GM21529 (cell line): ENCODE measurements at regions not wholly inside any gene's neighbourhood (a gene's known extent, or its start where the extent isn't known, plus 50 kb on each side); places are given as distances from the start of the nearest gene placed in this dataset.

Source experiments
- ATAC-seq: cut with Tn5 transposase; IDR thresholded peaks from one replicate; pipeline ENCODE4 v1.9.1; 2021; ENCODE audit not compliant: unreplicated experiment

DNA sequence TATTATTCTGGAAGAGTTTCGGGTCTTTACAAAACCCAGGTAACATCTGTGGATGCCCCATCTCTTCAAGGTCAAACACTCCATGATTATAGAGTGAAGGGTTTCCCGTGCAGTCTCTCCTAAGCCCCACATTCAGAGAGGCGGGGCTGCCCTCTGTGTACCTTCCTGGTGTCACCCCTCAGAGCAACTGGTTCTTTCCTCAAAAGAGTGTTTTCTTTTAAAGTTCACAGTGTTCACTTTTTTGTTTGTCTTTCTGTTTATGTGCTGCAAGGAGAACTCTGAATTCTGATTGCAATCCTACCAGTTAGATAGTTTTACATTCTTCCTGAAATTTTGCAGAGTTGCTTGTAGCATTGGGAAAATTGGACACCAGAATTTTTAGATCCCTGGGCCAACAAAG, 190.2 kb downstream of the ADAMTS15 start:
- no peak for ATAC-seq

DNA sequence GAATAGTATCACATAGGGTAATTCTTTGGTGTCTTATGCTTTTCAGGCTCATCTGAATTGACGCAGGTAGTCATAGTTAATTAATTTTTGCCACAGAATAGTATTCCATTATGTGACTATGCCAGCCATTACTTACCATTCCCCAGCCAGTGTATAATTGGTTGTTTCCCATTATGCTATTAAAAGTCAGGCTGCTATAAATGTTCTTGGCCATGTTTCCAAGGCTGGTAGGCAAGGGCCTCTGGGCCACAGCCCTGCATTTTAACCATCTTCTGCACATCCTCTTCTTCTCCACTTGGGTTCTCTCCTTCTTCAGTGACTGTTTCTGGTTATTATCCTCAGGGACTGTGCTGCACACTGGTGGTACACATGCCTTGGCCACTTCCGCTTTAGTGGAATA, 190.9 kb downstream of the ADAMTS15 start:
- ATAC-seq, result no peak

DNA sequence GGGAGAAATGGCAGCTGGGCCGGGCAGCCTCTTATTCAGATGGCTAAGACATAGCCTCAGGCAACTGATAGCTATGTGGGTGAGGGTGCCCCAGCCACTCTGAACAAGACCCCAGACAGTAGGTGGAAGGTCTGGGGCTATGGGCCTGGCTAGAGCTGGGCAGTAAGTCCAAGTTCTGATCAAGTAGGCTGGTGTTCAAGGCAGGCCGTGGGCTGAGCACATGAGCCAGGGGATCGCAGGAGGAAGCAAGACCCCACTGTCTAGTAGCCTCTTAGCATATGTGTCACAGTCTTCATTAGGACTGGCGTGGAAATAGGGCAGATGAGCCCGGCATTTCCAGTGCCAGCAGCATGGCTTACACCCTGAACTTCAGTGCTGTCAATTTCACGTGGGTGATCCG, 192.1 kb downstream of the ADAMTS15 start:
- no peak for ATAC-seq

DNA sequence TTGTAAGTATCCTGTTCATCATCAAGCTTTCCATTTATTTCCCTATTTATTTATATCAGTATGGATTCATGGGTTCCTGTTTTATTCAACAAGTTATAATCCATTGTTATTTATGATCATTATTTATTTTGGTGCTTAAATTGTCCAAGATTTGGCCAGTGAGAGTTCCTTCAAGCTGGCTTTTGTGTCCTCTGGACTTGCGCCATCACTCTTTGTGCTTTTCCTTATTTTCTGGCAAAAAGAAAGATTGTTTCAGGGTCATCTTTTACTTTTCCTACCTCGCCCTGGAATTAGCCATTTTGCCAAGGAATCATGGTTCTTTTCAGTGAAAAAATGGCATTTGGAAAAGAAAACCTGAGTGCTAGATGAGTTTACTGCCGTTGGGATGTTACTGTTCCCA, 193.4 kb downstream of the ADAMTS15 start:
- ATAC-seq, result no peak

DNA sequence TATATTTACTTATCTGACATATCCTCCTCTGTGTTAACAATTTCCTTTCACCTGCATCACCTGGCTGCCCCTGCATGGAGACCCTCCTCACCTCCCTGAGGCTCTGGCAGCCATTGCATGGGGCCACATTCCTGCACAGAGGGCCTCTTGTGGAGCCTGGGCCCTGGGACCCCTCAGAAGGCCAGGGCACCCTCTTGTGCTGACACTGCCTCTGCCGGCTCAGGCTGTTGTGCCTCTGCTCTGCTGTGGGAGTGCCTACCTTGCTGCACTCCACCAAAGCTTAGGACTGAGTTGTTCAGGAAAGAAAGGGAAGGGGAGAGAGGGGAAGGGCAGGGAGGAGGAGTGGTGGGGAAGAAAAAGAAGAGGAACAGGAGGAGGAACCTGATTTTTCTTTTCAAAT, 194.5 kb downstream of the ADAMTS15 start:
- no peak for ATAC-seq

DNA sequence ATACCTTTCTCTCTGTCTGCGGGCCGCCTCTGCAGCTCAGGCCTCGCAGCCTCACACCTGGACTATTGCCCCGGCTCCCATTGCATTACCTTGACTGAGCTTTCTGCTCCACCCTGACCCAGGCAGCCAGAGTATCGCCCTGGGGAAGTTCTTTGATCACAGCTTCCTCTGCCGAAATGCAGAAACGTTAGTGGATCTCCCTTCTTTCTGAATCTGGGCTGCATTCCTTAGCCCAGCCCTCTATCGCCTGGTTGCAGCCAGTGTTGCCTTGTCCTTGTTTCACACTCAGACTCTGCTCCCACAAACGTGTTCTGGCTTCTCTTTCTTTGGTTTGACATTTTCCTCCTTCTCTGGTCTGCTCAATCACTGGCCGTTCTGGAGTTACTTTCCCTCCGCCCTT, 195.7 kb downstream of the ADAMTS15 start:
- ATAC-seq, result no peak

DNA sequence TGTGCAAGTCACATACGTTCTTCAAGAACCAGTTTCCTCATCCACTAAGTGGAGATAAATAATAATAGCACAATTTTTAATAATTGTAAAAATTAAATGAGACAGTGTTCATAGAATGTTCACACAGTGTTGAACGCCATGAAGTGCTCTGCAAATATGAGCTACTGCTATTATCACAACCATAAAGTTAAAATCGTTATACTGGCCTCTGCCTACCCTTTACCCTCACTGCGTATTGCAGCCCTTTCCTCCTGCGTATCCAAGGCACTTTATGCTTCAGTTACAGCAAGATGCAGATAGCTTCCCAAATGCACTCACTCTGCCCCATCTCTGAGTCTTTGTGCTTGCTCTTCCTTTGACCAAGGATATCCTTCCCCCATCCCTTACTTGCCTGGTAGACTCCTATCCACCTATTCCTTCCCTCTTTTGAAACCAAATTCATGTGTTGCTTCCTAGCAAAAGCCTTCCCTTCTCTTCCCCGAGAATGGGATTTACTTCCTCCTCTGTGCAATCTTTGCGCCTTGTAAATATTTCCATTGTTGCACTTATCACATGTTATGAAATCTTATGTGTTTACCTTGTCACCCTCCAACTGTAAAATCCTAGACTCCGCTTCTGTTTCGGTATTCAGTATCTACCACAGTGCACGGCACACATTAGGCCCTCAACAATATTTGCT, 196.9 kb downstream of the ADAMTS15 start:
- no peak for ATAC-seq

DNA sequence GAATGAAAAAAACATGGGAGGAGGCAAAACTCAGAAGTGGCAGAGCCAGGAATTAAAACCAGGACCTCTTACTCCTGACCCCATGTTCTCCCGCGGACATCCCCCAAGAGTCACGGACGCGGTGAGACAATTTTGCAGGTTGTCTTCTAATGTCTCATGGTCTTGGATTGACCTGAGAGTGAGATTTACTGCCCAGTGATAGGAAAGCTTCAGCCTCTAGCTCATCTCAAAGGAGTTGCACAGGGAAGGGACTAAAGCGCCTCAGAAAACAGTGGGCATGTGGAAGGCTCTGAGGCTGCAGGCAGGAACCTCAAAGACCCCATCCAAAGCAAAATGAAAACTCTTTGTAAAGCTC, 197.4 kb downstream of the ADAMTS15 start:
- no peak for ATAC-seq

DNA sequence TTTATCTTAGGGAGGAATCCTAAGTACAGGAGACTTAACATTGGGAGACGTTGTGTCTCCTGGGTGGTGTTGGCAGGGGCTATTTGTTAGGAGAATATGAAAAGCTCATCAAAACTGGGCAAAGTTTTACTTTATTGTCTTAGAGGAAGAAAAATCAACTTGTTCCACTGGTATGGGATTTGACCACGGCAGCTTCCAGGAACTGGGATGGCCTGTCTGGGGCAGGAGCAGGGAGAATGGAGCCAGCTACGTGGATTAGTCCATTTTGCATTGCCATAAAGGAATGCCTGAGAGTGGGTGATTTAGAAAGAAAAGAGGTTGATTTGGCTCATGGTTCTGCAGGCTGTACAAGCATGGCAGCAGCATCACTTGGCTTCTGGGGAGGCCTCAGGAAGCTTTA, 198.4 kb downstream of the ADAMTS15 start:
- no peak for ATAC-seq

DNA sequence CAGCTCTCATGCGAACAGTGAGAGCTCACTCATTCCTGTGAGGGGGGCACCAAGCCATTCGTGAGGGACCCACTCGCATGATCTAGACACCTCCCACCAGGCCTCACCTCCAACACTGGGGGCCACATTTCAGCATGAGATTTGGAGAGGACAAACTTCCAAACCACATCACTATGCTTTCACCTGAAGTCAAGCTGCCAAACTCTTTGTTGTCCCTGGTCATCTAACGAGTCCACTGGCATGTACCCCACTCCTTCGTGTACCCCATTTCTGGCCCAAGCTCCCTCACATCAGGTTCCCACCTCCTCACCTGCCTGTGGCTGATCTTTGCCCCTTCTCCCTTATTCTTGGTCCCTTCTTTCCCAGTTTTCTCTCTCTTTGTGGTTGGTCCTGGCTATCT, 198.9 kb downstream of the ADAMTS15 start:
- ATAC-seq, result no peak

DNA sequence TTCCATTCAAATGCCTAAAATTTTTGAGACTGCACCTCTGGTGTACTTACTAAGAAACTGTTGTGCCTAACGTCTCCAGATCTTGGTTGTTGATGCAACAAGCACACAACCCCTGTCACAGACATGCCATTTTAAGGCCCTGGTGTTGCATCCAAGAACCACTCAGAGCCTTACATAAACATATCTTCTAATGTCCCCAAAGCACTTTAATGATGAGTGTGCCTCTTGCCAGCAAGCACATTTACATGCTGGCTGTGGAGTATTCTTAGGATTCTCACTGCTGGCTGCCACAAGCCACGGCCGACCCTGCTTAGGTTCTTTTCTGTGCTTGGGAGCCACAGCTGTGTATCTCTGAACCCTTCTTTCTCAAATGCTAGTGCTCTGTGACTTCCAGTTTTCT, 201.4 kb downstream of the ADAMTS15 start:
- ATAC-seq, result no peak

DNA sequence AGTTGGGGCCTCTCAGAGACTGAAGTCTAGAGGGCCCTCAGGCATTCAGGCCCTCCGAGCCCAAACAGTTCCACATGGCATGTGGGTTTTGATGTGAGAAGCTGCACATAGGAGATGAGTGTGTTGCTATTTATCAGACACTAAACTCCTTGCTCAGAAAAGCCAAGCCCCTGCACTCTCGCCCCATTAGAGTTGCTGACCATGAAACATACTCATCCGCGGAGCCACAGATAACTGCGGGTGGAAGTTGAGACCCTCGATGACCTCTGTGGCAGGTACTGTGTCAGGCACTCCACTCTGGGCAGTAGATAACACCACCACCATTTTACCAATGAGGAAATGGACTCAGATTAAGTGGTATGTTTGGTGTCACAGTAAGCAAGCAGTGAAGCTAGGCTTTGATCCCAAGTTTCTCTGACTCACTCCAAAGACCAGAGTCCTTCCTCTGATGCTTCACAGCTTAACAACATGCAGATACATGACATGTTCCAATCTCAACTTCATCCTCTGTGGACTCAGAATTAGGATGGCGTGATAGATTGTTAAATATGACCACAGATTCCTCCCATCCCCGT, 202.1 kb downstream of the ADAMTS15 start:
- no peak for ATAC-seq

DNA sequence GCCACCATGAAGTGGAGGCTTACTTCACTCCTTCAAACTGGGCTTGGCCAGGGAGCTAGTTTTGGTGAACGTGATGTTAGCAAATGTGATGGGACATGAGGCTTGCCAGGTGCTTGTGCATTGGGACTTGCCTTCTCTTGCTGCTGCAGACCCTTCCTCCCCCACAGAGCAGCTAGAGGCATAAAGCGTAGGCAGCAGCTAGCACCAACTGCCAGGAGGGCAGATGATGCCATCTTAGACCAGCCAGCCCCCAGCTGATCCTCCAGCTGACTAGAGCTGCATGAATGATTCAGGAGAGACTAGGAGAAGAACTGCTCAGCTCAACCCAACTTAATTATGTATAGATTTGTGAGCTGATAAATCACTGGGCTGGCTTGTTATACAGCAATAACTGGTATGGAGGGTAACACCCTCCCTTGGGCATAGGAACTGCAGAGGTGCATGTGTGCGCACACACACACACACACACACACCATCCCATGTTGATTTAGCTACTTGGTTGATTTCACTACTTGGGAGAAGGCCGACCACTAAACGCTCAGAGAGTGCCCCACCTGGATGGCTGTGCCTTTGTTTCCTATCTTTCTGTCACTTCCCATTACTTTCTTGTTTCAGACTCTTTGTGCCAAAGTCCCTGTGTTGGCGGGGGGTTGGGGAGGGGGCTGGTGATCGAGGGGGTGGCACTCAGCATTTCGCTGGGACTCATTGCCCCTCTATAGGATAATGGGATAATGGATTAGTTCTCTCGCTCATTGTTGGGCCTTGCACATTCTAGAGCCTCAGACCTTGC, 202.8 kb downstream of the ADAMTS15 start:
- no peak for ATAC-seq

DNA sequence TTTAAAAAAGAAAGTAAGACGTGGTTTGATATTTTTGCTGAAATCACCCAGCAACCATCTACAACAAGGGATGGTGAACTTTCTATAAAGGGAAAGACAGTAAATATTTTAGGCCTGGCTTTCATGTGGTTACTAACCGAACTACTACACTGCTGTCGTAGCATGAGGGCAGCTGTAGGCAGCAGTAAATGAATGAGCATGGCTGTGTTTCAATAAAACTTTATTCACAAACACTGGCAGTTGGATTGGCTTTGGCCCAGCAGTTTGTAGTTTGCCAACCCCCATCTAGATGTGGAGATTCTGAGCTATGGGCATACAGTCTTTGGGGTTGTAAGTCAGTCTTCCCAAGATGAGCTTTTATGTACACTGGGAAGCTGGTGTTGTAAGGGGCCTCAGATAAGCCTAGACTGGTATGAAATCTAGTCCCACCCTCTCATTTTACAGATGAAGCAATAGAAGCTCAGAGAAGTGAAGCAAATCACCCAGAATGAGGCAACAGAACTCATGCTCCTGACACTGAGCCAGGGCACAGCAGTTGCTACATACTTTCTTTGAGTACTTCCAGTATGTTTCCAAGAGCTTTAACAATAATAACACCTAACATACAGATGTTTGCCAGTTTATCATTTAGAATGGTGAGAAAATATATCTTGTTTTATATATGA, 204.4 kb downstream of the ADAMTS15 start:
- no peak for ATAC-seq

DNA sequence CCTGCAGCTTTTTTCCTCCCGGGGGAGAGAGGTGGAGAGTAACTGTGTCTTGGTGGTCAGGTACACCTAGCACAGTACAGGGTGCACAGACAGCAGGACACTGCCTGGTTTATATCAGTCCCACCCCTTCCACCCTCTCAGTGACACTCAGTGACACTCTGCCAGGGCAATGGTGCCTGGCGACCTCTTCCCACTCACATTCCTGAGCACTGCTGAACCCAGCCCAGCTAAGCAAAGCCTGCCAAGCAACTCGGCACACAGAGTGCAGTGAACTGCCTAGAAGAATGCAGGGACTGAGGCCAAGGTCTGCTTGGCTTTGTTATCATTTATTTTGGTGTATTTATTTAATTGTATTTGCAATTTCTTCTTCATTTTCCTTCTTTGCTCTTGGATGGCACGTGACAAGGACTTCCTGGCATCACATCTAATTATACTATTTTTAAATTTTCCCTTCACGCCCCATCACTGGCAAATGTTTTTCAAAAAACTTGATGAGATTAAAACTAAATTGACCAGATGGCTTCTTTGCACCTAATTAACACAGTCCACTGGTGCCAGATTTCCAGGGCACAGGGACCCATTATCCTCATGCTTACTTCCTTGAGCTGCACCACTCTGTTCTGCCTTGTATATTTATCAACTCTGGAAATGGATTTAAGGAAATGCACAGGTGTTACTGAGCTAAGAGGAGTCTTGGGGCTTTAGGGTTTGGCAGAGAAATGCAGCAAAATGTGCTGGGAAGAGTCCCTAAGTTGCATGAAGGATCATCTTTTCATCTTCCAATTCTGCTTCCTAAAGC, 205.6 kb downstream of the ADAMTS15 start:
- no peak for ATAC-seq

DNA sequence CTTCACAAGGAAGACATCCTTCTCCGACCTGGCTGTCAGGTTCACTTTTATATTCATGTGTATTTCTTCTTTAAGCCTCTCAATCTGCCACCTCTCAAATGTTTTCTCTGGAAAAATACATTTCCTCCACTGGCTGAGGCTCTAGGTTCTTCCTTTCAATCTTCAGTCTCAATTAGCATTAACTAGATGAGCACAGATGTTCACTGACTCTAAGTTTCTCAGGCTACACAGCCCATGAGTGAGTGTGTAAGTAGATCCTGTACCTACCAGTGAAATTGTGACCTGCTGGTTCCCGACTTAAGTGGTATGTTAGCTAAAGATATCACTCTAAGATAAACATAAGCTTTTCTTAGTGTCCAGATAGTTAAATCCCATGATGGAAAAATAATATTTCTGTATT, 206.9 kb downstream of the ADAMTS15 start:
- no peak for ATAC-seq

DNA sequence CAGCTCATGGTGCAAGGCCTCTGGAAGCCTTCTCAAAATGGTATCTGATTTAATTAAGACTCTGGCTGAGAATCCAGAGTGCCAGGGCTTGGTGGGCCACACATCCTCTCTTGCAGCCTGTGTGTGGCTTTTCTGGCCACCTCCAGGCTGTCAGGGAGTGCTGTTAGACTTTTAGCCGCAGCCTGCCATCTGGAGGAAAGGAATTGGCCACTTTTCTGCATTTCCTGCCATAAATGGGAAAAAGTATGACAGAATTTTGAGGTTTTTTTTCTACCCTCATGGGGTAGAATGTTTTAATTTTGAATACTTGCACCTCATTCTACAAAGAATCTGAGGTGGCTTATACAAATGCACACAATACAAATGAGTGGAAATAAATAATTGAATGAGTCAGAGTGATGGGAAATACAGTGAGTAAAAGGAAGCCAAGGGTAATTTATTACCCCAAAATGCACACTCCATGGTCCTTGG, 218.4 kb downstream of the ADAMTS15 start:
- ATAC-seq, result no peak

DNA sequence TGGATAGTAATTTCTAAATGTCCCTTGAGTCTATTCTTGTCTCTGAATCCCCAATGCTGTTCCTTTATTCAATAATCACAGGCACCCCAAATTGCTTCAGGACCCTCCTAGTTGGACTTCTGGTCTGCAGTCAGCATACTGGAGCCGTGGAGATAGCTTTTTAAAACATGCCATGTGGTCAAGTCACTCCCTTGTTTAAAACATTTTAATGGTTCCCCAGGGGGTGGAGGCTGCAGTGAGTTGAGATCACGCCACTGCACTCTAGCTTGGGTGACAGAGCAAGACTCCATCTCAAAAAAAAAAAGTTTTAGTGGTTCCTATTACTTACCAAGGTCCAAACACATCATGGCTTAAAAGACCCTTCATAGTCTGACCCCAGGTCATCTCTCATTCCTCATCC, 220.3 kb downstream of the ADAMTS15 start:
- no peak for ATAC-seq

DNA sequence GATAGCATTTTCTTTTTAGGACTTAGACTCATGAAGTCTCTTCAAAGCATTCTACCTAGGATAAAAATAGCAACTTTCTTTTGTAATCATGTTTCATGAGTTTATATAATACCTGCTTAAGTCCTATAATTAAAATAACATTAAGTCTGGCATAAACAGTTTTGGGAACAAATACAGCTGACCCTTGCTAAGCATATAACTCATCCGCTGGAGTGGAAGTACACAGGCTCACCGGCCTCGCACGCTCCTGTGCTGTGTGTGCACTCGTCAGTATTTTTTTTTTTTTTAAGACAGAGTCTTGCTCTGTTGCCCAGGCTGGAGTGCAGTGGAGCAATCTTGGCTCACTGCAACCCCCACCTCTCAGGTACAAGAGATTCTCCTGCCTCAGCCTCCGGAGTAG, 221.8 kb downstream of the ADAMTS15 start:
- ATAC-seq, result no peak

DNA sequence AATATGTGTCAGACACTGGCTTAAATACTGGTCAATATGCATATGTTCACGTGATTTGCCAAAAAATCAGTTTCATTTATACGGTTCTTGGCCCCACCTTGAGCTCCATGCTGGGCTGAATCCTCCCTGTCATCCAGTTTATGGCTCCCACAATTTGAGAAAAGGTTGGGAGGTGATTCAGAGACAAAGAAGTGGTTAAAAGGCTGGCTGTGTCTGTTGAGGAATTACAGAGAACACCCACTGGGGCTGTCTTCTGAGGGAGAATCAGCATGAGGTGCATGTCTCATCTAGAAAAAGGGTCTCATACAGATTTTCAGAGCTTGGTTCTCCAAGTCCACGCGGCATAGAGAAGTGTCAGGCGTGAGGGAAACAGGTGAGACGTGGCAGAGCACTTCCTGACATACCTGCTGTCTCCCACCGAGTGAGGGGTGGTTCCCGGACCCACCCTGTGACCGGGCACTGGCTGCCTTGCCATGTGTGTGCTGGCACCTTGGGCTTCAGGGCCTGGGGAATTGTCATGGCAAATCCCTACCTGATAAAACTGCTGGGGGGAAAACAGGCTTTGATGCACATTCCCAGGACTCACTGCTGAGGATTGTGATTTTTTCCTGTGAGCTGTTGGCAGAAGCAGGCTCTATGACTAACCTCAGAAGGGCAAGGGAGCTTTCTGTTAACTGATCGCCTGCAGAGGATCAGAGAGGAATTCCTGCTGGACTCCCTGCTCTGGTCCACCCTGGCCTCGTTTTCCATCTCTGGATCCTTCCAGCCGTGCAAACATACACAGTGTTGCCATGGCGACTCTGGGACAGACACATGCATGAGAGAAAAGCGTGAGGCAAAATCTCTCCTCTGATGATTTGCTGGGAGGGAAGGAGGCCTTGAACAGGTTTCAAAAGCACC, 223.6 kb downstream of the ADAMTS15 start:
- ATAC-seq, result no peak
